GM19240 (cell line): ENCODE measurements at regions not wholly inside any gene's neighbourhood (a gene's known extent, or its start where the extent isn't known, plus 50 kb on each side); places are given as distances from the start of the nearest gene placed in this dataset.

Experiments
- DNase-seq: peaks from one replicate; pipeline ENCODE4 v3.0.0; 2011; ENCODE audit warnings: low spot score; ENCODE audit not compliant: insufficient read length

GRCh38 chr15:94606286-94606685, 374.9 kb downstream of the MCTP2 start:
- DNase-seq = no peak

GRCh38 chr15:94607176-94607654, 375.9 kb downstream of the MCTP2 start:
- no peak for DNase-seq

GRCh38 chr15:94610069-94610468, 378.7 kb downstream of the MCTP2 start:
- DNase-seq = no peak

- no peak for DNase-seq
Measured at GRCh38 chr15:94610485-94610884, 379.1 kb downstream of the MCTP2 start.

- no peak for DNase-seq
Measured at GRCh38 chr15:94611656-94612055, 380.3 kb downstream of the MCTP2 start.

GRCh38 chr15:94615688-94616087, 384.3 kb downstream of the MCTP2 start:
- DNase-seq = no peak

GRCh38 chr15:94620632-94621031, 389.3 kb downstream of the MCTP2 start:
- no peak for DNase-seq

- no peak for DNase-seq
Measured at GRCh38 chr15:94621736-94622135, 390.4 kb downstream of the MCTP2 start.

- no peak for DNase-seq
Measured at GRCh38 chr15:94626949-94627348, 395.6 kb downstream of the MCTP2 start.

- DNase-seq = no peak
Measured at GRCh38 chr15:94631608-94632007, 400.2 kb downstream of the MCTP2 start.

- no peak for DNase-seq
Measured at GRCh38 chr15:94638183-94638582, 406.8 kb downstream of the MCTP2 start.

GRCh38 chr15:94639701-94640100, 408.3 kb downstream of the MCTP2 start:
- DNase-seq = no peak

GRCh38 chr15:94644433-94644832, 413.1 kb downstream of the MCTP2 start:
- no peak for DNase-seq

GRCh38 chr15:94653071-94653470, 421.7 kb downstream of the MCTP2 start:
- no peak for DNase-seq

GRCh38 chr15:94655249-94655880, 424.0 kb downstream of the MCTP2 start:
- DNase-seq = no peak

GRCh38 chr15:94665676-94666441, 434.5 kb downstream of the MCTP2 start:
- no peak for DNase-seq

- no peak for DNase-seq
Measured at GRCh38 chr15:94666553-94666952, 435.2 kb downstream of the MCTP2 start.

- no peak for DNase-seq
Measured at GRCh38 chr15:94667109-94667508, 435.7 kb downstream of the MCTP2 start.

- DNase-seq = peak; percentile 10
Measured at GRCh38 chr15:94670438-94671034, 439.2 kb downstream of the MCTP2 start.

- no peak for DNase-seq
Measured at GRCh38 chr15:94671858-94672532, 440.6 kb downstream of the MCTP2 start.

GRCh38 chr15:94673801-94674200, 442.4 kb downstream of the MCTP2 start:
- no peak for DNase-seq

- DNase-seq = no peak
Measured at GRCh38 chr15:94674296-94674695, 442.9 kb downstream of the MCTP2 start.
